ENCODE measurements at regions not wholly inside any gene's neighbourhood (a gene's known extent, or its start where the extent isn't known, plus 50 kb on each side); places are given as distances from the start of the nearest gene placed in this dataset.

GRCh38 chr18:59985289-59985688 lies 85.5 kb downstream of the PMAIP1 start:
- TF ChIP-seq CTCF (IDR thresholded peaks at IDR 0.05) (no peak), POLR2A (IDR thresholded peaks at IDR 0.05) (no peak)

Data from testis (tissue), 2 donors.